AG04449 (cell line): ENCODE measurements at regions not wholly inside any gene's neighbourhood (a gene's known extent, or its start where the extent isn't known, plus 50 kb on each side); places are given as distances from the start of the nearest gene placed in this dataset.

Experiments used
- CTCF ChIA-PET: fragments of 350-600 bp; formaldehyde crosslinking; extraction: SDS; loops from one replicate; lab custom pipeline; 2021; ENCODE audit warnings: antibody characterized with exemption; lab: Yijun Ruan, JAX
- POLR2A ChIA-PET: fragments of 400-600, 350-600 bp; formaldehyde crosslinking; extraction: SDS; loops from one replicate; lab custom pipeline; 2020; ENCODE audit warnings: antibody characterized with exemption, inconsistent platforms; lab: Yijun Ruan, JAX
- DNase-seq: peaks from one replicate; pipeline ENCODE4 v3.0.0-alpha.2; 2010; ENCODE audit warnings: low read depth, low spot score
- H3K4me3 ChIP-seq: 2 replicates; pipeline ENCODE4 v1.5.1; 2011; ENCODE audit warnings: low read depth, mild to moderate bottlenecking, control low read depth, low read length
- TF ChIP-seq, protein P1 (sequence below): IDR thresholded peaks from one replicate; pipeline ENCODE4 v1.5.1; 2011; ENCODE audit warnings: mild to moderate bottlenecking, moderate library complexity, low read length, control low read depth, inconsistent platforms; ENCODE audit not compliant: insufficient read depth; ENCODE audit errors: missing control alignments

DNA sequence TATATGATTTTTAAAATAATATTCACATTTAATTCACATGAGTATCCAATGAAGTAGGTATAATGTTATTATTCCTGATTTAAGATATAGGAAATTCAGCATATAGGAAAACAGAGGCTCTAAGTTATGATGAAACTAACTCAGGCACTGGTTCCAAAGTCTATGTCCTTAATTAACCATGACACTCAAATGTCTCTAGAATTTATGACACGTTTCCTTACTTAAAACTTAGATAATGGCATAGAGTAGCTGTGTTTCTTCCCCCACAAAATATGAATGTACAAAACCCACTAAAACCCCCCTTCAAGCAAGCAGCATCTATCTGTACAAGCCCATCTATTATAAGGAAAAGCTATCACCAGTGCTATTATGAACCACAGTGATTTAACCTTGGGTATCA is 72.9 kb upstream of the CDK1 start:
- TF ChIP-seq, protein P1, sequence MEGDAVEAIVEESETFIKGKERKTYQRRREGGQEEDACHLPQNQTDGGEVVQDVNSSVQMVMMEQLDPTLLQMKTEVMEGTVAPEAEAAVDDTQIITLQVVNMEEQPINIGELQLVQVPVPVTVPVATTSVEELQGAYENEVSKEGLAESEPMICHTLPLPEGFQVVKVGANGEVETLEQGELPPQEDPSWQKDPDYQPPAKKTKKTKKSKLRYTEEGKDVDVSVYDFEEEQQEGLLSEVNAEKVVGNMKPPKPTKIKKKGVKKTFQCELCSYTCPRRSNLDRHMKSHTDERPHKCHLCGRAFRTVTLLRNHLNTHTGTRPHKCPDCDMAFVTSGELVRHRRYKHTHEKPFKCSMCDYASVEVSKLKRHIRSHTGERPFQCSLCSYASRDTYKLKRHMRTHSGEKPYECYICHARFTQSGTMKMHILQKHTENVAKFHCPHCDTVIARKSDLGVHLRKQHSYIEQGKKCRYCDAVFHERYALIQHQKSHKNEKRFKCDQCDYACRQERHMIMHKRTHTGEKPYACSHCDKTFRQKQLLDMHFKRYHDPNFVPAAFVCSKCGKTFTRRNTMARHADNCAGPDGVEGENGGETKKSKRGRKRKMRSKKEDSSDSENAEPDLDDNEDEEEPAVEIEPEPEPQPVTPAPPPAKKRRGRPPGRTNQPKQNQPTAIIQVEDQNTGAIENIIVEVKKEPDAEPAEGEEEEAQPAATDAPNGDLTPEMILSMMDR, result no peak
- ChIA-PET CTCF (no interaction called here), POLR2A (no interaction called here)
- DNase-seq, result no peak
- no peak overlapping the region for H3K4me3 ChIP-seq

DNA sequence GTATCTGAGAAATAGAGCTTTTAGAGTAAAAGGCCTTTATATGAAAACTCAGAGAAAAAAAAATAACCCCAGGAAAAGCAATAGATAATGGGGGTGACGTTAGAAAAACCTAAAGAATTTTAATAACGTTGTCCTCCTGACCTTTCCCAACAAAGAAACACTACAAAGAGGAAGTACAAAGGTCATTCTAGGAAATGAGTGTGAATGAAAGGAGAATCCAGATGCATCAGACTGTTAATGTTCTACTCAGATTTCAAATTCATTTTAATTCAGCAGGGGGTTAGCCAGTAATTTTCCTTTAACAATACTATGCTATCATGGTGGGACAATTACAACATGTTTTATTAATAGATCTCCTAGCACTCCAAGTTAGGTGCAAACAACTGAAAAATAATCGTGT is 73.8 kb upstream of the CDK1 start:
- no peak overlapping the region for H3K4me3 ChIP-seq
- CTCF ChIA-PET, result interaction anchor here (0.8 kb wide), 1 partner anchor 12 kb away, joined by 3 read pairs; no protein-coding TSS in a partner anchor
- DNase-seq, result no peak
- POLR2A ChIA-PET, result no interaction called here
- TF ChIP-seq, protein P1, result no peak

- no peak for DNase-seq
- no peak overlapping the region for H3K4me3 ChIP-seq
- ChIA-PET CTCF (interaction anchor here (0.8 kb wide), 1 partner anchor 13 kb away, joined by 3 read pairs; no protein-coding TSS in a partner anchor), POLR2A (no interaction called here)
- TF ChIP-seq, protein P1, result no peak
Measured at GRCh38 chr10:60703266-60704041, 74.8 kb upstream of the CDK1 start.

DNA sequence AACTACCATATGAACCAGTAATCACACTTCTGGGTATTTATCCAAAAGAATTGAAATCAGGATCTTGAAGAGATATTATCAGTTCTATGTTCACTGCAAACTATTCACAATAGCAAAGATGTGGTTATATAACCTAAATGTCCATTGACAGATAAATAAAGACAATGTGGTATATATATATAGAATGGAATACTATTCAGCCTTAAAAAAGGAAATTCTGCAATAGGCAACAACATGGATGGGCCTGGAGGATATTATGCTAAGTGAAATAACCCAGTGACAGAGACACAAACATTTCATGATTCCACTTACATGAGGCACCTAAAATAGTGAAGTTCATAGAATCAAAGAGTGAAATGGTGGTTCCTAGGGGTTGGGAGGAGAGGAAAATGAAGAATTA is 90.6 kb upstream of the CDK1 start:
- CTCF ChIA-PET, result no interaction called here
- TF ChIP-seq, protein P1, result no peak
- no peak for DNase-seq
- POLR2A ChIA-PET, result no interaction called here
- no peak overlapping the region for H3K4me3 ChIP-seq

DNA sequence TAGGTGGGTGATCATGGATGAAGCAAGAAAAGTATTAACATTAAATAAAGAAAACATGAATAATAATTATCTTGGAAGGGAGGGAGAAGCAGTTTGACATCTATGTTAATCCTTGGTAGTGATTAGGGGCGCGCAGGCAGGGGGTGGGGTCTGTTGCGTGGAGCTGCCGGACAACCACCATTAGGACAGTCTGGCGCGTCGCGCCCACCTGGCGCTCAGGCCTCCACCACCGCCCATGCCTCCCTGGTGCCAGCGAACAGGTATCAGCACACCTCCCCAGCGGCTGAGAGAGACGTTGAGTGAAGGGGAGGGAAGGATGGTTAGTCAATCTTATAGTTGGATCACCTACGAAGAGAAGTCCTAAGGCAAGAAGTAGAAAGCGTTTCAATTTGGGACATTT is 94.2 kb upstream of the CDK1 start:
- no peak for DNase-seq
- TF ChIP-seq, protein P1, result no peak
- POLR2A ChIA-PET, result no interaction called here
- H3K4me3 ChIP-seq, result no peak overlapping the region
- CTCF ChIA-PET, result no interaction called here

GRCh38 chr10:60681103-60681502 is 97.2 kb upstream of the CDK1 start:
- H3K4me3 ChIP-seq, result no peak overlapping the region
- no peak for DNase-seq
- TF ChIP-seq, protein P1, result no peak
- ChIA-PET POLR2A (no interaction called here), CTCF (no interaction called here)
